Common myeloid progenitor, CD34-positive (primary cell): ENCODE measurements at regions not wholly inside any gene's neighbourhood (a gene's known extent, or its start where the extent isn't known, plus 50 kb on each side); places are given as distances from the start of the nearest gene placed in this dataset.
"Not testable (repeated sequence)": the region's sequence is repeated elsewhere in the genome, so short reads cannot be mapped to it uniquely, and the experiment has no call there.

Experiments
- CTCF ChIA-PET: fragments of 350-600 bp; sonication (Branson Sonifier 250); formaldehyde crosslinking; loops from one replicate; lab custom pipeline; 2021; ENCODE audit warnings: antibody characterized with exemption; lab: Charles Lee
- POLR2A ChIA-PET: fragments of 350-600 bp; sonication (Branson Sonifier 250); formaldehyde crosslinking; loops from one replicate; lab custom pipeline; 2021; ENCODE audit warnings: antibody characterized with exemption; lab: Charles Lee
- DNase-seq, 3 donors: peaks; one replicate each; pipeline versions ENCODE4 v3.0.0 to v3.0.0-alpha.2; 2013
- H3K27ac ChIP-seq, 2 experiments: 1 replicate in 1 of 2; 2 replicates in 1 of 2; pipeline ENCODE4 v1.7.0; 2013; ENCODE audit warnings: inconsistent platforms in 2 of 2, low read length in 2 of 2, mild to moderate bottlenecking in 2 of 2, low read depth in 1 of 2, moderate library complexity in 1 of 2; ENCODE audit not compliant: severe bottlenecking in 2 of 2, insufficient read depth in 1 of 2, poor library complexity in 1 of 2
- H3K27me3 ChIP-seq, 5 experiments: replicated peaks in 2 of 5; 1 replicate in 3 of 5; 2 replicates in 2 of 5; pipeline versions ENCODE4 v1.6.1 to v1.7.0; 2013; ENCODE audit warnings: low read length in 4 of 5, mild to moderate bottlenecking in 2 of 5, moderate library complexity in 2 of 5, inconsistent platforms in 1 of 5; ENCODE audit not compliant: insufficient read depth in 5 of 5, control insufficient read depth in 4 of 5
- H3K36me3 ChIP-seq, 4 experiments: 1 replicate in 2 of 4; 2 replicates in 2 of 4; pipeline versions ENCODE4 v1.6.1 to v1.7.0; 2013; ENCODE audit warnings: low read length in 3 of 4, control low read depth in 1 of 4, mild to moderate bottlenecking in 1 of 4; ENCODE audit not compliant: control insufficient read depth in 4 of 4, insufficient read depth in 4 of 4
- H3K4me1 ChIP-seq, 4 experiments: 1 replicate in 3 of 4; 2 replicates in 1 of 4; pipeline versions ENCODE4 v1.6.1 to v1.7.1; 2013; ENCODE audit warnings: low read length in 3 of 4, mild to moderate bottlenecking in 3 of 4, control low read depth in 1 of 4, inconsistent platforms in 1 of 4, moderate library complexity in 1 of 4; ENCODE audit not compliant: control insufficient read depth in 4 of 4, insufficient read depth in 4 of 4; ENCODE audit errors: control extremely low read depth in 1 of 4
- H3K4me3 ChIP-seq, 7 experiments: 1 replicate in 4 of 7; 2 replicates in 3 of 7; pipeline versions ENCODE4 v1.5.1 to v1.7.0; 2013; ENCODE audit warnings: mild to moderate bottlenecking in 7 of 7, low read length in 6 of 7, moderate library complexity in 6 of 7, inconsistent platforms in 2 of 7, low read depth in 2 of 7, control low read depth in 1 of 7; ENCODE audit not compliant: insufficient read depth in 4 of 7, control insufficient read depth in 1 of 7; ENCODE audit errors: extremely low read depth in 1 of 7
- H3K9me3 ChIP-seq, 5 experiments: 1 replicate in 4 of 5; 2 replicates in 1 of 5; pipeline versions ENCODE4 v1.6.1 to v1.7.1; 2013; ENCODE audit warnings: low read length in 4 of 5, mild to moderate bottlenecking in 2 of 5, inconsistent platforms in 1 of 5, low read depth in 1 of 5, moderate library complexity in 1 of 5; ENCODE audit not compliant: control insufficient read depth in 4 of 5, insufficient read depth in 2 of 5; ENCODE audit errors: control extremely low read depth in 1 of 5
- WGBS: methylation state at CpG from one replicate; pipeline ENCODE4 v1.1.5; 2013; ENCODE audit not compliant: insufficient coverage; 5-methylcytosine and 5-hydroxymethylcytosine counted together

- H3K4me1 ChIP-seq: no peaks in the 10 kb centered on the region
- H3K27me3 ChIP-seq: no peaks in the 10 kb centered on the region
- 17% methylated on average over 3 of the region's 3 CpGs for WGBS
- no peak overlapping the region for H3K27ac ChIP-seq
- POLR2A ChIA-PET: no interaction called here
- DNase-seq: no peak
- no peaks in the 10 kb centered on the region for H3K36me3 ChIP-seq
- no peaks in the 10 kb centered on the region for H3K9me3 ChIP-seq
- CTCF ChIA-PET: no interaction called here
- H3K4me3 ChIP-seq: no peak overlapping the region
Observed at GRCh38 chr5:166624573-166624972, 1666.9 kb upstream of the WWC1 start.

GRCh38 chr5:166625210-166625865 is 1666.1 kb upstream of the WWC1 start:
- CTCF ChIA-PET: no interaction called here
- 92% methylated on average over 4 of the region's 6 CpGs for WGBS

GRCh38 chr5:166637295-166637694 is 1654.2 kb upstream of the WWC1 start:
- no peaks in the 10 kb centered on the region for H3K27me3 ChIP-seq
- no peaks in the 10 kb centered on the region for H3K4me1 ChIP-seq
- DNase-seq: no peak
- POLR2A ChIA-PET: no interaction called here
- H3K4me3 ChIP-seq: no peak overlapping the region
- CTCF ChIA-PET: no interaction called here
- no peaks in the 10 kb centered on the region for H3K9me3 ChIP-seq
- H3K27ac ChIP-seq: no peak overlapping the region
- H3K36me3 ChIP-seq: no peaks in the 10 kb centered on the region
- WGBS: 100% methylated on average over 1 of the region's 1 CpG

More at GRCh38 chr5:166625210-166625865, 1666.1 kb upstream of the WWC1 start:
- Histone ChIP-seq H3K4me3 (no peak overlapping the region), H3K36me3 (no peaks in the 10 kb centered on the region), H3K9me3 (no peaks in the 10 kb centered on the region), H3K4me1 (no peaks in the 10 kb centered on the region), H3K27me3 (no peaks in the 10 kb centered on the region), H3K27ac (no peak overlapping the region)
- POLR2A ChIA-PET: no interaction called here
- DNase-seq: no peak

- WGBS: 100% methylated on average over 2 of the region's 2 CpGs
- POLR2A ChIA-PET: no interaction called here
- CTCF ChIA-PET: no interaction called here
- DNase-seq: no peak
- H3K27me3 ChIP-seq: no peaks in the 10 kb centered on the region
- H3K4me3 ChIP-seq: no peak overlapping the region
- H3K36me3 ChIP-seq: no peaks in the 10 kb centered on the region
- H3K4me1 ChIP-seq: no peaks in the 10 kb centered on the region
- no peaks in the 10 kb centered on the region for H3K9me3 ChIP-seq
- no peak overlapping the region for H3K27ac ChIP-seq
Observed at GRCh38 chr5:166639151-166639550, 1652.3 kb upstream of the WWC1 start.

- POLR2A ChIA-PET, H3K9me3 ChIP-seq, H3K4me1 ChIP-seq, DNase-seq, H3K4me3 ChIP-seq, CTCF ChIA-PET, H3K27me3 ChIP-seq, H3K36me3 ChIP-seq, H3K27ac ChIP-seq: not testable (repeated sequence)
- WGBS: 86% methylated on average over 4 of the region's 10 CpGs
Observed at GRCh38 chr5:166640136-166640535, 1651.3 kb upstream of the WWC1 start.

GRCh38 chr5:166648736-166649135 is 1642.7 kb upstream of the WWC1 start:
- H3K27ac ChIP-seq: no peak overlapping the region
- POLR2A ChIA-PET: no interaction called here
- no peaks in the 10 kb centered on the region for H3K36me3 ChIP-seq
- no peak for DNase-seq
- WGBS: no CpG with 5 or more reads among the region's 1 CpG
- CTCF ChIA-PET: no interaction called here
- no peaks in the 10 kb centered on the region for H3K27me3 ChIP-seq
- no peak overlapping the region for H3K4me3 ChIP-seq
- H3K4me1 ChIP-seq: no peaks in the 10 kb centered on the region
- H3K9me3 ChIP-seq: no peaks in the 10 kb centered on the region

- no peaks in the 10 kb centered on the region for H3K36me3 ChIP-seq
Observed at GRCh38 chr5:166649676-166650075, 1641.8 kb upstream of the WWC1 start.

More at GRCh38 chr5:166649676-166650075, 1641.8 kb upstream of the WWC1 start:
- no peaks in the 10 kb centered on the region for H3K27me3 ChIP-seq
- no peak for DNase-seq
- no peaks in the 10 kb centered on the region for H3K9me3 ChIP-seq
- ChIA-PET CTCF (no interaction called here), POLR2A (interaction anchor here (0.7 kb wide), 1 partner anchor 1287 kb away, joined by 3 read pairs; no protein-coding TSS in a partner anchor)
- 86% methylated on average over 1 of the region's 1 CpG for whole genome bisulfite sequencing
- no peaks in the 10 kb centered on the region for H3K4me1 ChIP-seq
- no peak overlapping the region for H3K27ac ChIP-seq
- H3K4me3 ChIP-seq: no peak overlapping the region
